Colon (tissue), 2 donors: ENCODE measurements at regions not wholly inside any gene's neighbourhood (a gene's known extent, or its start where the extent isn't known, plus 50 kb on each side); places are given as distances from the start of the nearest gene placed in this dataset.
"Not testable (repeated sequence)": the region's sequence is repeated elsewhere in the genome, so short reads cannot be mapped to it uniquely, and the experiment has no call there.

Experiments
- FAIRE-seq: peaks from 2 replicates; lab custom pipeline; 2012; peaks lifted over from hg19 to GRCh38; lab: Jason Lieb, UNC
- donor health status: control.
- donor health status: control.

- FAIRE-seq = no peak
Measured at GRCh38 chr18:22566703-22567420, 149.1 kb upstream of the CTAGE1 start.

GRCh38 chr18:22567794-22568193 lies 150.1 kb upstream of the CTAGE1 start:
- FAIRE-seq = no peak

- FAIRE-seq = no peak
Measured at GRCh38 chr18:22570492-22570891, 152.8 kb upstream of the CTAGE1 start.

DNA sequence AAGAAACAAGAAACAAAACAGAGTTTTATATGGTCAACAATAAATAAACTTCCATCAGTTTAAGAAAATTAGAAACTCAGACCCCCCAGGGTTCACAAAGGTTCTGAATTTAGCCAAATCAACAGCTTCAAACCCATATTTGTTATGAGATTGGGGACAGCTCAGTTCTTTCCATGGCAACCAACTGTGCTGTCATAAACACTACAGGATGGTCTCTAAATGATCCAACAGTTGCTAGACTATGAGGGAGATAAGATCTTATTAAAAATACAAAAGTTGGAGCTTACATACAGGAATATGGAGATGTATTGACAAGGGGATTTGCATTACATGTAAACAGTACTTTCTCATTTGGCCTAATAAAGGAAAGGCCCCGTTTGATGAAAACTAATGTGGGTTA lies 154.6 kb upstream of the CTAGE1 start:
- no peak for FAIRE-seq

DNA sequence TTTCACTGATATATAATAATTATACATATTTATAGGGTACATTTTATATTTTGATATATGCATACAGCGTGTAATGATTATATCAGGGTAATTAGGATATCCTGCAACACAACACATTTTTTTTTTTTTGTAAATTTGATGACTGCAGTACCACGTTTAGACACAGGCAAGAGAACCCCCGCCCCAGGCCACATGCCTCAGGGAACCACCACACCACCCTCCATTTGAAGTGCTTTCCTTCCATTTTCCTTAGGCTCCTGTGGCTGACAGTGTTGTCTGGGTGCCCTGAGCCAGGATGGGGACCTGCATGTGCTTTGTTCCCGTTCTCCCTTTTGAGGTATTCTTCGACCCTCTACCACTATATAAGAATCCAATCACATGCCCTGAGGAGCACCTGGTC lies 161.6 kb upstream of the CTAGE1 start:
- no peak for FAIRE-seq

DNA sequence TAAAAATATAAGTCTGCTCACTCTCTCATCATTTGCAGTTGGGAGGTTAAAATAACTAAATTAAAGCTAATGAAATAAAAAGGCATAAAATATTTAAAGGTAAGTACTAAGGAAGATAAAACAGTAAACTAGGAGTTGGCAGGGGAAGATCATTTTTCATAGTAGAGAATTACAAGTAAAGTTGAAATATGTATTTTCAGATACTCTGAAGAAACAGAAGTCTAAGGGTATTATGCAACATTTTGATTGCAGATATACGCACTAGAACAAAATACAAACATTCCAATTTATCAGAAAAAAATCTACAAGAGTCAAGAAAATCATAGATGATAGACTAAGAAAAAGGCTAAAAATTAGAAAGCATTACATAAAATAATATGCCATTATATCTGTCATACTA lies 167.6 kb upstream of the CTAGE1 start:
- no peak for FAIRE-seq

GRCh38 chr18:22585821-22586220 lies 168.1 kb upstream of the CTAGE1 start:
- no peak for FAIRE-seq

- no peak for FAIRE-seq
Measured at GRCh38 chr18:22591222-22591621, 173.5 kb upstream of the CTAGE1 start.

- no peak for FAIRE-seq
Measured at GRCh38 chr18:22594155-22594690, 176.5 kb upstream of the CTAGE1 start.

DNA sequence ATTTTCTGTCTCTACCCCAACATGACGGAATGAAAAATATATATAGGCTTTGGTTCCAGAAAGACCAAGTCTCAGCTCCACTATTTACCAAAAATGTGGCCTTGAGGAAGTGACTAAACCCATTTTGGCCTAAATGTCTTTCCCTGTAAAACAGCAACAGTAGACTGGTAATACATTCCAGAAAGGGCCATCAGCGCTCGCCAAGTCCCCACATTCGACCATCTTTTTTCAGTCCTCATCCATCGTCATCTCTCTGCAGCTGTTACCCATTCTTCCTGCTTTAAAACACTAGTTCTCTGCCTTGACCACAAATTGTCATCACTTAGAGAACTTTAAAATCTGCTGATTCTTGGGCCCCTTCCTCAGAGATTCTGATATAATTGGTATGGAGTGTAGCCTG lies 183.8 kb upstream of the CTAGE1 start:
- FAIRE-seq = no peak

DNA sequence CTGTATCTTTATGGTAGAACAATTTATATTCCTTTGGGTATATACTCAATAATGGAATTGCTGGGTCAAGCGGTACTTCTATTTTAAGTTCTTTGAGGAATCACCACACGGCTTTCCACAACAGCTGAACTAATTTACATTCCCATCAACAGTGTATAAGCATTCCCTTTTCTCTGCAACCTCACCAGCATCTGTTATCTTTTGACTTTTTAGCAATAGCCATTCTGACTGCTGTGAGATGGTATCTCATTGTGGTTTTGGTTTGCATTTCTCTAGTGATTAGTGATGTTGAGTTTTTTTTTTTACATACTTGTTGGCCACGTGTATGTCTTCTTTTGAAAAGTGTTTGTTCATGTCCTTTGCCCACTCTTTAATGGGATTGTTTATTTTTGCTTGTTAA lies 184.7 kb upstream of the CTAGE1 start:
- not testable (repeated sequence) for FAIRE-seq

GRCh38 chr18:22603902-22604301 lies 186.2 kb upstream of the CTAGE1 start:
- no peak for FAIRE-seq

DNA sequence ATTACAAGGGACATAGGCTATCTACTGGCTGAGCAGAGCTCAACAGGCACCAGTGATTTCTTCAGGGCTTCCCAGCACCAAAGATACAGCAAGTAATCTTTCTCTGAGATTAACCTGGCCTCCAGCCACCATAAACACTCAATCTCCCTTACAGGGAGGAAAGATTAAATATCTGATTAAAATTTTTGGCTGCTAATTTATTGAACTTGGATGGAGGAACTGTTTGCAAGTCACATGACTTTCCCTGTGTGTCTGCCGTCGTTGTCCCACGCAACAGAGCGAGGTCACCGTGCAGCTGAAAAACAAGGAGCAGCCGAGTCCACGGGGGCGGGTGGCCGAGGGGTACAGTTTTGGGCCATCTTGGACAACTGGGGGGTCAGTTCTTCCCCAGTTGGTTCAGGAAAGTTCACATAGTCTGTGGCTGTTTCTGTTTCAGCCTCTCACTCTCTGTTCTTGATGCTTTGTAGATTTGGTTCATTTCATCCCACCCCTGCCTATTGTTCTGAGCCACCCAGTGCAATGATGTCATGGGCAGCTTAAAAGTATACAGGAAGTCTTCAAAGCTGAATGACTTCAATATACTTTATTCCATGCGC lies 186.8 kb upstream of the CTAGE1 start:
- FAIRE-seq = no peak

DNA sequence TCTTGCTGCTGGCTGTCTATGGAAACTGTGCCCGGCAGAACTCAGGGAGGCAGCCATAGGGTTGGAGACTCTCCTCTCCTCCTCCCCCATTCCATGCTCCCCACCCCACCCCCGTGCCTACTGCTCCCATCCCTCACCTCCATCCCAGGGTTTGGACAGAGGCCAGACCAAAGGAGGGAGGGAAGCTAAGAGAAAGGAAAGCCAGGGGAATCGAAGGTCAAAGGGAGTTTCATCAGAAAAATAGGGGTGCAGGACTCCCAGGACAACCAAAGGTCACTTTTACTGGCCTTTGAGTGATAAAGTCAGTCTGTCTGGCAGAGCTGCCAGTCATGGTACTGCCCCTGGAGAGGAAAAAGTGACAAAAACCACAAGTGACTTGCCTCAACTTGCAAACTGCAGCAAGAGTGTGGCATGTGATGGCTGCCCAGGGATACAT lies 187.3 kb upstream of the CTAGE1 start:
- FAIRE-seq = no peak

DNA sequence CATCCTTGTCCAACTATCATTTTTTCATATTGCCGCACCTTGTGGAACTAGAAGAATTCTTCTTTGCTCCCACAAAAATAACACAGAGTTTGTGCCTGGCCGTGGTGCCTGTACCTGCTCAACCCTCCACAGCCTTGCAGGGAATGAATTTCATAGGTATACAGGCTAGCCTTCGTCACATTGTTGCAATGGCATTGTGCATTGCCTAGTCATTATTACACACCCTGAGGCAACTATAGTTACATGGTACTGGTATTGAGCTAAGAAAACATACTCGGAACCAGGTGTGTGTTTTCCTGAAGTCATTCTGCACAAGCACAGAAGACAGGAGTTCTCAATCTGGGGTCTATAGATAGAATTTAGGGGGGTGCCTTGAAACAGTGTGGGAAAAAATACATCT lies 188.0 kb upstream of the CTAGE1 start:
- no peak for FAIRE-seq

GRCh38 chr18:22606563-22607283 lies 189.0 kb upstream of the CTAGE1 start:
- FAIRE-seq = no peak

GRCh38 chr18:22607284-22607635 lies 189.5 kb upstream of the CTAGE1 start:
- FAIRE-seq = no peak

DNA sequence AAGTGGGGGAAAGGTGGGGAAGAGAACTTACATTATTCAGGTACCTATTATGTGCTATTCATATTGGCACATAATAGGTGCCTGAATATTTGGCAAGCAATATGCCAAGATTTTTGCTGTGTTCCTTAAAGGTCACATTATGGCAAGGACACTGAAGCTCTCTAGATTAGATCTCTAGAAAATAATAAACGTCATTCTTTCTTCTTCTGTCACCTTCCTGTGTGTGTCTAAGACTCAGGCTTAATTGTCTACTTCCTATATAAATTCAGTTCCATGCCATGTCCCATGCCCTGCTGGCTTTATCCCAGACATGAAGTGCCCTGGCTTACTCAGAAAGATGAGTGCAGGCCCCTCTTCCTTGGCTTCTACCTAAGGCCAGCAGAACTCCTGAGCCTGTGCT lies 191.1 kb upstream of the CTAGE1 start:
- FAIRE-seq = no peak

DNA sequence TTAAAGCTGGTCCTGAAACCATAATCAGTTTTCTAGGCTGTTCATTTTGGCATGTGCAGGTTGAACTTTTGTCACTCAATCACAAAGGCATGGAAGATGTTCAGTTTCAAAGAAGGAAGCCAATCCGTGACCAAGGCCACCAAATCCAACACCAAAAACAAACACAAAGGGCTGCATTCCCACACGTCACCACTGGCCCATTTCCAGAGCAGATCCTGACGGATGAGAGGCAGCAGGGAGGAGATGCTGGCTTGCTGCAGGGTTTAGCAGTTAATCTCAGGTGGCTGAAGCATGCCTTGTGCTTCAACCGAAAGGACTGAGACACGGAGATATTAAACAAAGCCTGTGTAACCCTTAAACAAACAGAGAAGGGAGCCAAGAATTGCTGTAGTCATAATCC lies 191.9 kb upstream of the CTAGE1 start:
- no peak for FAIRE-seq

DNA sequence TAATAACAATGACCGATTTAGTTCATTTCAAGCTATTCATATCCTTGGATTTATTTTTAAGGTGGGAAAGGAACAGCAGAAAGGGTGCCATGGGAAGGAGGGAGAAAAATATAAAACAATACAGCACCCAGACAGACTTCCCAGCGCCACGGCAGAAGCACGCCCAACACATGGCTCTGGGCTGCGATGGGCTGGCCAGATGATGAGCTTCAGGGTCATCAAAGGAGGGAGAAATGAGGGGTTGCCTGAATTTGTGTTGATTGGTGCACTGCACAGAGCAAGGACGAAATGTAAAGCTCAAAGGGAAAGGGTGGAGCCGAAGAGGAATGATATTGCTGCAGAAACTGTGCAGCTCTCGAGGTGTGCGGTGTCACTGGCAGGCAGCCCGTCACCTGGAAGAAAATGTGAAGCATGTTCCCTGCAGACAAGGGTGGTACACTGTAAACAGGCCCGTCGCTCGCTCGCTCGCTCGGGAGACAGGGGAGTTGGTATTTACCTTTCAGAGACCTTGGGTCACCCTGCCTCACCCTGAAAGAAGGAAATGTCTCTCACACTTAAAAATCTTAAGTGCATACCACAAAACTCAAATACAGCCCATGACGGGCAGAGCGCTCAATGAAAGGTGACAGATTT lies 195.5 kb upstream of the CTAGE1 start:
- no peak for FAIRE-seq

DNA sequence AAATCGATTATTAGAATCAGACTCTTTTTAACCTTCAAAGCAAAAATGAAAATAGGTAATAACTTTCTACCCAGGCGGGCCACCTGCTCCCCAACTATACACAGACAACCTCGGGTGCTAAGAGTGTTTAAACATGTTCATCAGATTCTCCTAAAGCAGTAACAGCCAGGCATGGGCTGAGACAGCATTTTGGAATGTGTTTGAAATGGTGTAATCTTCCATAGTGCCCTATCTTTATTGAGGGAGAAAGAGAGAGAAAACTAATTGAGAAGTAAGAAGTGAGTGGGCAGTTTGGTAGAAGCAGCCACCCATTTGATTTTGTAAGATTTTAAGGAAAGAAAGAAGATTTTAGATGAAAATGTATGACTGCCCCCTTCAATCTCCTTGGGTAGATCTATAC lies 196.1 kb upstream of the CTAGE1 start:
- FAIRE-seq = no peak

- no peak for FAIRE-seq
Measured at GRCh38 chr18:22623513-22623912, 205.8 kb upstream of the CTAGE1 start.

DNA sequence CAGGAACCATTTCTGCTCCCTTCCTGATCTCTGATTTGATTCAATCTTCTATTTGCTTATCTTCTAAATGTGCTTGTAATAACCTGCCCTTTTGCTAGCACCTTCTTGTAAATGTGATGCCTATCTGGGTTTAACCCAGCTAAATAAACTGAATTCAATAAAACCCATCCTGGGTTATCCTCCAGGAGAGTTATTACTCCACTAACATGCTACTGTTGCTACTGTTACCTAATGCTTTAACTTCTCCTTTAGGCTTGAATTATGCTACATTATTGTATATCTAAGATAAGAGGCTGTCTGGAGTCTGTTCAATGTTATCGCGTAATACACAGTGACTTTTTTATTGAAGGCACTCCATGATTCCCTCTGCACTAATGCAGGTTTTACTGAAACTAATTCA lies 206.5 kb upstream of the CTAGE1 start:
- peak; percentile 36 for FAIRE-seq
